Loucy (cell line): ENCODE measurements at regions not wholly inside any gene's neighbourhood (a gene's known extent, or its start where the extent isn't known, plus 50 kb on each side); places are given as distances from the start of the nearest gene placed in this dataset.

Experiments used
- H2AFZ ChIP-seq: fragments of 200-600 bp; sonication (generic); 2 replicates; pipeline ENCODE4 v1.6.0; 2016; ENCODE audit warnings: antibody characterized with exemption, mild to moderate bottlenecking, low read length, moderate library complexity
- H3F3A ChIP-seq: fragments of 200-600 bp; 2 replicates; pipeline ENCODE4 v1.6.0; 2016; ENCODE audit warnings: antibody characterized with exemption, low read depth, mild to moderate bottlenecking
- H3K27me3 ChIP-seq: fragments of 200-600 bp; sonication (generic); 2 replicates; pipeline ENCODE4 v1.6.1; 2014; ENCODE audit warnings: low read length, mild to moderate bottlenecking; ENCODE audit not compliant: insufficient read depth, poor library complexity, severe bottlenecking
- H3K36me3 ChIP-seq: fragments of 200-600 bp; sonication (generic); 2 replicates; pipeline ENCODE4 v1.6.1; 2016; ENCODE audit warnings: low read length; ENCODE audit not compliant: insufficient read depth
- H3K4me1 ChIP-seq: fragments of 200-600 bp; sonication (generic); 2 replicates; pipeline ENCODE4 v1.5.1; 2014; ENCODE audit warnings: low read length, mild to moderate bottlenecking; ENCODE audit not compliant: insufficient read depth, poor library complexity, severe bottlenecking
- H3K4me2 ChIP-seq: fragments of 200-600 bp; sonication (generic); 2 replicates; pipeline ENCODE4 v1.6.0; 2014; ENCODE audit warnings: antibody characterized with exemption, low read length, low read depth, mild to moderate bottlenecking; ENCODE audit not compliant: poor library complexity, severe bottlenecking
- H3K4me3 ChIP-seq: fragments of 200-600 bp; sonication (generic); 2 replicates; pipeline ENCODE4 v1.5.1; 2014; ENCODE audit warnings: low read length, mild to moderate bottlenecking, mixed read lengths; ENCODE audit not compliant: poor library complexity, severe bottlenecking
- H3K79me2 ChIP-seq: fragments of 200-600 bp; sonication (generic); 2 replicates; pipeline ENCODE4 v1.6.1; 2014; ENCODE audit warnings: low read length; ENCODE audit not compliant: insufficient read depth
- H3K9ac ChIP-seq: fragments of 200-600 bp; sonication (generic); 2 replicates; pipeline ENCODE4 v1.6.0; 2014; ENCODE audit warnings: mild to moderate bottlenecking, low read depth, low read length, moderate library complexity; ENCODE audit not compliant: poor library complexity, severe bottlenecking
- H3K9me2 ChIP-seq: fragments of 200-600 bp; sonication (generic); replicated peaks from 2 replicates; pipeline ENCODE4 v1.6.1; 2016; ENCODE audit warnings: low read depth, low read length, mixed read lengths
- H3K9me3 ChIP-seq: fragments of 200-600 bp; sonication (generic); 2 replicates; pipeline ENCODE4 v1.6.1; 2014; ENCODE audit warnings: mild to moderate bottlenecking, antibody characterized with exemption, low read length, low read depth; ENCODE audit not compliant: insufficient read depth
- H4K20me1 ChIP-seq: fragments of 200-600 bp; sonication (generic); 2 replicates; pipeline ENCODE4 v1.6.0; 2014; ENCODE audit warnings: antibody characterized with exemption, low read length, mild to moderate bottlenecking; ENCODE audit not compliant: insufficient read depth, poor library complexity, severe bottlenecking
- EZH2phosphoT487 ChIP-seq: fragments of 200-600 bp; IDR thresholded peaks from 2 replicates; pipeline ENCODE4 v1.6.1; 2018; ENCODE audit warnings: antibody characterized with exemption, mild to moderate bottlenecking, moderate library complexity, borderline replicate concordance
- TF ChIP-seq, protein P1 (sequence below): fragments of 200-600 bp; sonication (generic); conservative IDR thresholded peaks from 2 replicates; pipeline ENCODE4 v1.5.1; 2014; ENCODE audit warnings: mild to moderate bottlenecking, antibody characterized with exemption, low read length

DNA sequence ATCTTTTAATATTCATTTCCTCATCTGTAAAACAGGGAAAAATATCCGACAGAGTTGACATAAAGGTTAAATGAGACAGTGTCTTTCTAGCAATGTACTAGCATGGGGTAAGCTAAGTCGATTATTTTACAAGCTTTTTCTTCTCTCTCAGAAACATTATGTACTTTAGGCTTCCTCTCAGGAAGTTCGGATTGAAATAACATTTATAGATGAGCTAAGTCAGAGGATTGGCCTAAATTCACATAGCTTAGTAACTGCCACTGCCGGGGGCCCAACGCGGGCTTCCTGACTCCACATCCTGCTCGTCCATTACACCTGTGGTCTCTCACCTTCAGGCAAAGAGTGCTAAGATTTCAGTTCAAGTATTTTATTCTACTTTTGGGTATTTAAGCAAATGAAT lies 462.3 kb upstream of the NFIA start:
- Histone ChIP-seq H3K9me3 (no peaks in the 10 kb centered on the region), H3K79me2 (no peaks in the 10 kb centered on the region), H3K27me3 (no peaks in the 10 kb centered on the region), H4K20me1 (no peaks in the 10 kb centered on the region), H3K9ac (peak overlapping the region; percentile 58), H3F3A (no peaks in the 10 kb centered on the region), H3K36me3 (no peaks in the 10 kb centered on the region), H3K4me2 (peak overlapping the region; percentile 69), H3K4me1 (peaks cover 69% of the 10 kb centered on the region), H2AFZ (peak overlapping the region; percentile 6; the same call in 1 of the 2 replicates), H3K9me2 (no peaks in the 10 kb centered on the region), H3K4me3 (peak overlapping the region; percentile 59)
- no peak for TF ChIP-seq EZH2phosphoT487
- TF ChIP-seq, protein P1, sequence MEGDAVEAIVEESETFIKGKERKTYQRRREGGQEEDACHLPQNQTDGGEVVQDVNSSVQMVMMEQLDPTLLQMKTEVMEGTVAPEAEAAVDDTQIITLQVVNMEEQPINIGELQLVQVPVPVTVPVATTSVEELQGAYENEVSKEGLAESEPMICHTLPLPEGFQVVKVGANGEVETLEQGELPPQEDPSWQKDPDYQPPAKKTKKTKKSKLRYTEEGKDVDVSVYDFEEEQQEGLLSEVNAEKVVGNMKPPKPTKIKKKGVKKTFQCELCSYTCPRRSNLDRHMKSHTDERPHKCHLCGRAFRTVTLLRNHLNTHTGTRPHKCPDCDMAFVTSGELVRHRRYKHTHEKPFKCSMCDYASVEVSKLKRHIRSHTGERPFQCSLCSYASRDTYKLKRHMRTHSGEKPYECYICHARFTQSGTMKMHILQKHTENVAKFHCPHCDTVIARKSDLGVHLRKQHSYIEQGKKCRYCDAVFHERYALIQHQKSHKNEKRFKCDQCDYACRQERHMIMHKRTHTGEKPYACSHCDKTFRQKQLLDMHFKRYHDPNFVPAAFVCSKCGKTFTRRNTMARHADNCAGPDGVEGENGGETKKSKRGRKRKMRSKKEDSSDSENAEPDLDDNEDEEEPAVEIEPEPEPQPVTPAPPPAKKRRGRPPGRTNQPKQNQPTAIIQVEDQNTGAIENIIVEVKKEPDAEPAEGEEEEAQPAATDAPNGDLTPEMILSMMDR, result no peak

DNA sequence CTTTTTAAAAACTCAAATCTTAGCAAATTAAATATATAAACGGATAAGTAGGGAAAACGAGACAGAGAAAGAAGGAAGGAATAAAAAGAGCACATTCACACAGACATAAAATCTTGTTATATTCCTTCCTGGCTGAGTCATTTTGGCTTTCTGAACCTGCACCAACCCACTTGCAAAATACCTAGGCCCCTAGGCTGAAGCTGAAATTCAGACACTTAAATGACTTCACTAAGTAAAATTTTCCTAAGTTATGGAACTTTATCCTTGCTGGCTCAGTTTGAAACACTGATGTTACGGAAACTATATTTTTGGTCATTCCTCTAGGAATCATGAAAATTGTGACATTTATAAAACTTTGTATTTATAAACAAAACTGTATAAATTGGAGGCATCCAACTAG lies 462.8 kb upstream of the NFIA start:
- Histone ChIP-seq H3K4me3 (peak overlapping the region; percentile 59), H3K9me3 (no peaks in the 10 kb centered on the region), H3F3A (no peaks in the 10 kb centered on the region), H3K9ac (peak overlapping the region; percentile 58), H2AFZ (no peak overlapping the region), H3K4me1 (peaks cover 69% of the 10 kb centered on the region), H3K79me2 (no peaks in the 10 kb centered on the region), H3K9me2 (no peaks in the 10 kb centered on the region), H4K20me1 (no peaks in the 10 kb centered on the region), H3K36me3 (no peaks in the 10 kb centered on the region), H3K4me2 (peak overlapping the region; percentile 69), H3K27me3 (no peaks in the 10 kb centered on the region)
- TF ChIP-seq, protein P1, result no peak
- no peak for TF ChIP-seq EZH2phosphoT487

DNA sequence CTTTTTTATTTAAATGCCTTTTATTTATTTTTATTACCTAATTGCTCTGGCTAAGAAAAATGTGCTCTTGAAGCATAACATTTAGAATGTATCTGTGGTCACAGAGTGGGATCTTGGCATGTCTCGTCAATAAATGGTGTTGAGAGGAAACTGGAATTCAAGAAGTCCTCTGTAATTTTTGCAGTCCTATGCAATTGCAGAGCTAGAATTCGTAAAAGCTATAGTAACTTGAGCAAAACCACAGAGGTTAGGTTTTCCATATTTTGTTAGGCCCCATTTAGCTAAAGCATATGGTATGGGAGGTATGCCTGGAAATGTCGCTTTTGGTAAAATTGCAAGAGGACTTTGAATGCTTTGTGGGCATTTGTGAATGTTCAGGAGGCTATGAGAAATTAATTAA lies 466.7 kb upstream of the NFIA start:
- H3F3A ChIP-seq, result no peaks in the 10 kb centered on the region
- TF ChIP-seq, protein P1, result no peak
- no peak for TF ChIP-seq EZH2phosphoT487
- no peaks in the 10 kb centered on the region for H3K79me2 ChIP-seq
- H3K36me3 ChIP-seq, result no peaks in the 10 kb centered on the region
- H3K4me2 ChIP-seq, result no peak overlapping the region
- no peaks in the 10 kb centered on the region for H3K9me3 ChIP-seq
- H3K9me2 ChIP-seq, result no peaks in the 10 kb centered on the region
- no peaks in the 10 kb centered on the region for H4K20me1 ChIP-seq
- H3K9ac ChIP-seq, result no peak overlapping the region
- H3K27me3 ChIP-seq, result no peaks in the 10 kb centered on the region
- no peak overlapping the region for H3K4me3 ChIP-seq
- H3K4me1 ChIP-seq, result peaks cover 40% of the 10 kb centered on the region
- no peak overlapping the region for H2AFZ ChIP-seq
